ENCODE measurements at regions not wholly inside any gene's neighbourhood (a gene's known extent, or its start where the extent isn't known, plus 50 kb on each side); places are given as distances from the start of the nearest gene placed in this dataset.

DNA sequence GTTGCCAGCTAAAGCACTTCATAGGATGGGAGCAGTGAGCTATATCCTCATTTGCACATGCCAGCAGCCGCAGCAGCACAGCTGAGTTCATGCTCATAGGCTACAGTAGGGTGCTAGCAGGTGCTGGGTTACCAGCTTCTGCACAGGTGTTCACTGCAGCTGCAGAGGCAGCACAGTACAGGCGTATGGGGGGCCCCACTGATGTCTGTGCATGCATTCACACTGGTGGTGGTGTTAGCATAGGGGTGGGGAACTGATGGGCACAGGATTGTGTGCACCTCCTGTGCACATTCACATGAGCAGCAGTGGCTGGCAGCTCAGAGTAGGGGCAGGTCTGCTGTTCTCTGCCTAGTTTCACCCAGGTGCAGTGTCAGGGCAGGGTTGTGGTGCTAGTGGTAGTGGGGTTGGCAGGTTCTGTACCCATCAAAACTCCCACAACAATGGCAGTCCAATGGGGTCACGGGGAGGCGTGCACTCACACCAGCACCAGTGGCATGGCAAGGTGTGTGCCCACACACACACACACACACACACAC is 58.9 kb upstream of the IRAK1BP1 start:
- DNase-seq (ENCODE audit: low spot score), result no peak

GRCh38 chr6:78808933-78809332 is 58.4 kb upstream of the IRAK1BP1 start:
- no peak for DNase-seq (ENCODE audit: low spot score)

DNA sequence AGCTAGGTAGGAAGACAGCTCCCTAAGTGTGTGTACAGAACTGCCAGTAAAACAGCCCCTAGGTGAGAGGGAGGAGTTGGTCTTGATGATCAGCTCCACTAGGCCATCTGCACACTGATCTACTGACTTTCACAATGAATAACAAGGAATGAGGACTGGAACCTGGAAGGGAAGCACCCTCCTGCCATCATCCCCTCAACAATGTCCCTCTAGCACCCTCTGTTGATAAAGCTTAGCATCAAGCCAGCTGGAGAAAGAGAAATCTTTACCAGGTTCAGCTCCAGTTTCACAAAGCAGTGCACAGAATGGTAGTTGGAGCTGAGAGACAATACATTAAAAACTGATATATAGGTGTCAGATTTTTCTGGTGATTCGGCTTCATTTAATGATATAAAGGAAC is 57.2 kb upstream of the IRAK1BP1 start:
- peak; percentile 47 for DNase-seq (ENCODE audit: low spot score)

GRCh38 chr6:78810698-78811097 is 56.7 kb upstream of the IRAK1BP1 start:
- no peak for DNase-seq (ENCODE audit: low spot score)

All from RKO (cell line).